DOHH2 (cell line): ENCODE measurements at regions not wholly inside any gene's neighbourhood (a gene's known extent, or its start where the extent isn't known, plus 50 kb on each side); places are given as distances from the start of the nearest gene placed in this dataset.
"Not testable (repeated sequence)": the region's sequence is repeated elsewhere in the genome, so short reads cannot be mapped to it uniquely, and the experiment has no call there.

Experiments used
- H3F3A ChIP-seq: fragments of 200-600 bp; sonication (generic), shearing (Covaris generic); 2 replicates; pipeline ENCODE4 v1.6.0; 2016; ENCODE audit warnings: antibody characterized with exemption, mild to moderate bottlenecking; ENCODE audit not compliant: control insufficient read depth, insufficient read depth
- H3K27ac ChIP-seq: fragments of 200-600 bp; sonication (generic); 2 replicates; pipeline ENCODE4 v1.5.1; 2014; ENCODE audit warnings: low read depth, mild to moderate bottlenecking, low read length, moderate library complexity
- H3K27me3 ChIP-seq: fragments of 200-600 bp; sonication (generic); 2 replicates; pipeline ENCODE4 v1.6.1; 2014; ENCODE audit warnings: mild to moderate bottlenecking, low read length, mixed read lengths; ENCODE audit not compliant: control insufficient read depth
- H3K36me3 ChIP-seq: fragments of 200-600 bp; sonication (generic); 2 replicates; pipeline ENCODE4 v1.6.1; 2014; ENCODE audit warnings: mild to moderate bottlenecking, low read length, moderate library complexity, mixed read lengths; ENCODE audit not compliant: control insufficient read depth
- H3K4me1 ChIP-seq: fragments of 200-600 bp; sonication (generic); 2 replicates; pipeline ENCODE4 v1.6.1; 2014; ENCODE audit warnings: mild to moderate bottlenecking, low read length, mixed read lengths; ENCODE audit not compliant: control insufficient read depth
- H3K4me2 ChIP-seq: fragments of 200-600 bp; sonication (generic); 2 replicates; pipeline ENCODE4 v1.6.0; 2014; ENCODE audit warnings: mild to moderate bottlenecking, low read length, moderate library complexity
- H3K4me3 ChIP-seq: fragments of 200-600 bp; sonication (generic); 2 replicates; pipeline ENCODE4 v1.5.1; 2014; ENCODE audit warnings: mild to moderate bottlenecking, low read length, mixed read lengths
- H3K79me2 ChIP-seq: fragments of 200-600 bp; sonication (generic); 2 replicates; pipeline ENCODE4 v1.6.1; 2014; ENCODE audit warnings: mild to moderate bottlenecking, low read length, mixed read lengths; ENCODE audit not compliant: control insufficient read depth
- H3K9me2 ChIP-seq: fragments of 200-600 bp; sonication (generic); replicated peaks from 2 replicates; pipeline ENCODE4 v1.6.1; 2014; ENCODE audit warnings: mild to moderate bottlenecking, low read length, mixed read lengths; ENCODE audit not compliant: control insufficient read depth
- H3K9me3 ChIP-seq: fragments of 200-600 bp; sonication (generic); 2 replicates; pipeline ENCODE4 v1.6.1; 2014; ENCODE audit warnings: antibody characterized with exemption, low read length, mixed read lengths; ENCODE audit not compliant: control insufficient read depth, insufficient read depth
- H4K20me1 ChIP-seq: fragments of 200-600 bp; sonication (generic); 2 replicates; pipeline ENCODE4 v1.6.0; 2014; ENCODE audit warnings: low read depth, mild to moderate bottlenecking, antibody characterized with exemption, low read length, moderate library complexity; ENCODE audit not compliant: control insufficient read depth, insufficient read depth
- CTCF ChIP-seq: fragments of 200-600 bp; sonication (generic); IDR thresholded peaks from one replicate; pipeline ENCODE4 v1.5.1; 2014; ENCODE audit warnings: antibody characterized with exemption, mild to moderate bottlenecking, low read depth, low read length; ENCODE audit not compliant: poor library complexity, severe bottlenecking
- EZH2phosphoT487 ChIP-seq: fragments of 200-600 bp; sonication (generic); IDR thresholded peaks from 2 replicates; pipeline ENCODE4 v1.6.1; 2017; ENCODE audit warnings: borderline replicate concordance, mild to moderate bottlenecking, antibody characterized with exemption, low read length, moderate library complexity, mixed read lengths

GRCh38 chr10:26374426-26374825, 63.7 kb upstream of the APBB1IP start:
- Histone ChIP-seq H3F3A (0 out of 2 replicates have a peak, but pooled peaks cover 6% of the 10 kb centered on the region), H3K9me3 (peaks cover 10% of the 10 kb centered on the region), H4K20me1 (no peaks in the 10 kb centered on the region), H3K36me3 (no peaks in the 10 kb centered on the region; the same call in 1 of the 2 replicates), H3K4me2 (peak overlapping the region; percentile 16), H3K27ac (no peak overlapping the region), H3K4me1 (peaks cover 51% of the 10 kb centered on the region), H3K9me2 (no peaks in the 10 kb centered on the region), H3K79me2 (no peaks in the 10 kb centered on the region), H3K27me3 (no peaks in the 10 kb centered on the region), H3K4me3 (no peak overlapping the region)
- TF ChIP-seq CTCF: no peak
- no peak for TF ChIP-seq EZH2phosphoT487

GRCh38 chr10:26377224-26377810, 60.8 kb upstream of the APBB1IP start:
- not testable (repeated sequence) for H4K20me1 ChIP-seq, H3K79me2 ChIP-seq, H3K9me2 ChIP-seq, H3K27me3 ChIP-seq, H3K9me3 ChIP-seq, H3K36me3 ChIP-seq, H3K4me3 ChIP-seq, H3K4me2 ChIP-seq, H3K27ac ChIP-seq, H3F3A ChIP-seq
- H3K4me1 ChIP-seq: peaks cover 34% of the 10 kb centered on the region

- H3K9me3 ChIP-seq: peaks cover 4% of the 10 kb centered on the region; the same call in 1 of the 2 replicates
- H3F3A ChIP-seq: no peaks in the 10 kb centered on the region
- H3K27me3 ChIP-seq: no peaks in the 10 kb centered on the region
- TF ChIP-seq EZH2phosphoT487 (no peak), CTCF (no peak)
- H3K79me2 ChIP-seq: no peaks in the 10 kb centered on the region
- no peaks in the 10 kb centered on the region for H4K20me1 ChIP-seq
- no peak overlapping the region for H3K27ac ChIP-seq
- H3K4me3 ChIP-seq: no peak overlapping the region
- H3K4me2 ChIP-seq: no peak overlapping the region
- peaks cover 18% of the 10 kb centered on the region for H3K4me1 ChIP-seq
- no peaks in the 10 kb centered on the region for H3K36me3 ChIP-seq
- H3K9me2 ChIP-seq: no peaks in the 10 kb centered on the region
Observed at GRCh38 chr10:26378861-26379294, 59.3 kb upstream of the APBB1IP start.

GRCh38 chr10:26380815-26381214, 57.3 kb upstream of the APBB1IP start:
- Histone ChIP-seq H3K9me2 (no peaks in the 10 kb centered on the region), H3F3A (no peaks in the 10 kb centered on the region), H4K20me1 (no peaks in the 10 kb centered on the region), H3K4me2 (no peak overlapping the region), H3K27me3 (no peaks in the 10 kb centered on the region), H3K79me2 (no peaks in the 10 kb centered on the region), H3K9me3 (peaks cover 4% of the 10 kb centered on the region; the same call in 1 of the 2 replicates), H3K4me1 (peaks cover 16% of the 10 kb centered on the region), H3K36me3 (no peaks in the 10 kb centered on the region), H3K27ac (no peak overlapping the region), H3K4me3 (no peak overlapping the region)
- TF ChIP-seq CTCF: no peak
